ENCODE measurements at regions not wholly inside any gene's neighbourhood (a gene's known extent, or its start where the extent isn't known, plus 50 kb on each side); places are given as distances from the start of the nearest gene placed in this dataset.

DNA sequence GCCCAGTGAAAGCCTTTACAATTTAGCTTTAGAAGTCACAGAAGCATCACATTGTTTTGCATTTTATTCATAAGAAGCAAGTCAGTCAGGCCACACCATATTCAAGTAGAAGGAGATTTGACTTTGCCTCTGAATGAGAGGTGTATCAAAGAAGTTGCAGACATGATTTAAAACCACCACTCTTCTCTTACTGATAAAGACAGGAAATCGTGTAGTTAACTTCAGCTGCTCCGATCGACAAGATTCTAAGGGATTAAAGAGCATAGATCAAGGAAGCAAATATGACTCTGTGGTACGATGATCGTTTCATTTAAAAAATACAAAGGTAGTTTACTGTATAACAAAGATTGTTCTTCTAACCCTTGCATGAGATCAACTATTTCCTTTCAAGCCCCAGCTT lies 328.0 kb upstream of the PPP1R2C start:
- no peaks in the 10 kb centered on the region for H3K4me1 ChIP-seq (ENCODE audit: control insufficient read depth, insufficient read depth, low read length)
- H3K9ac ChIP-seq (ENCODE audit: low read length): no peak overlapping the region
- H3K9me3 ChIP-seq (ENCODE audit: control insufficient read depth, insufficient read depth, low read depth, low read length): no peaks in the 10 kb centered on the region
- no peaks in the 10 kb centered on the region for H3K36me3 ChIP-seq (ENCODE audit: control insufficient read depth, insufficient read depth, low read length)
- H3K4me3 ChIP-seq (ENCODE audit: low read depth, low read length): no peak overlapping the region
- H3K27me3 ChIP-seq (ENCODE audit: control insufficient read depth, insufficient read depth, low read length): peaks cover 9% of the 10 kb centered on the region; the same call in 1 of the 2 replicates
- no peak overlapping the region for H3K27ac ChIP-seq (ENCODE audit: low read depth, low read length)

DNA sequence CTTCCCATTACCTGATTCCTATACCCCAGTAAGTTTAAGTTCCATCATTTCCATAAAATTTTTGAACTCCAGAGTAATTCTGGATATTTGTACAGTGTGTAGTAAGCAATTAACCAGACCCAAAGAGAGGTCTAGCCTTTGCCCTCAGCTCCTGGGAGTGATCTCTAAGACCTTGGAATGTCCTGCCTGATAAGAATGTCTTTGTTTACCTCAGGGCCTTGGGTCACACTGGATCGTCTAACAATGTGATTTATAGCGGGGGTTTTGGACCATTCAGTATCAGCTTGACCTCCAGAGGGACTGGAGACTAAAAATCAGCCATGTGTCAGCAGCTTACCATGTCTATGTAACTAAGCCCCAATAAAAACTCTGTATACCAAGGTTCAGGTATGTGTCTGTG lies 330.9 kb upstream of the PPP1R2C start:
- Histone ChIP-seq H3K27me3 (ENCODE audit: control insufficient read depth, insufficient read depth, low read length) (peaks cover 9% of the 10 kb centered on the region; the same call in 1 of the 2 replicates), H3K9ac (ENCODE audit: low read length) (no peak overlapping the region), H3K27ac (ENCODE audit: low read depth, low read length) (no peak overlapping the region), H3K4me1 (ENCODE audit: control insufficient read depth, insufficient read depth, low read length) (no peaks in the 10 kb centered on the region), H3K9me3 (ENCODE audit: control insufficient read depth, insufficient read depth, low read depth, low read length) (no peaks in the 10 kb centered on the region), H3K36me3 (ENCODE audit: control insufficient read depth, insufficient read depth, low read length) (no peaks in the 10 kb centered on the region), H3K4me3 (ENCODE audit: low read depth, low read length) (no peak overlapping the region)

DNA sequence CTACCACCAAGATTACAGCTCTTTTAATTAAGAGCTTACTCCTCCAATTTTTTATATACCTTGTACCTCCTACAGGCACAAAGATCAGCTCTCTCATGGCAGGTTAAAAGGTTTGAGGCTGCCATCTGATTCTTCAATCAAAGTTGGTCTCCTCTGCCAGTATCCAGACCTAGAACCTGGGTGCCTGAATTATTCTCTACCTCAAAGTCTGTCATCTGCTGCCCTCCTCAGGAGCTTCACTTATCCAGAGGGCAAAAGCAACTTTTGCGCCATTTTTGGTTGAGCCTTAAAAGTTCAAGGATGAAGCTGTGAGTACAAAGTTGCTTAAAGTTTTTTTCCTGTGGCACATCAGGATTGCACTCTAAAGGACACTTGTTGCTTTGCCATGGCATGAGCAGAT lies 343.7 kb upstream of the PPP1R2C start:
- H3K9ac ChIP-seq (ENCODE audit: low read length): no peak overlapping the region
- H3K36me3 ChIP-seq (ENCODE audit: control insufficient read depth, insufficient read depth, low read length): no peaks in the 10 kb centered on the region
- no peak overlapping the region for H3K4me3 ChIP-seq (ENCODE audit: low read depth, low read length)
- H3K4me1 ChIP-seq (ENCODE audit: control insufficient read depth, insufficient read depth, low read length): no peaks in the 10 kb centered on the region
- H3K9me3 ChIP-seq (ENCODE audit: control insufficient read depth, insufficient read depth, low read depth, low read length): peaks cover 5% of the 10 kb centered on the region; the same call in 1 of the 2 replicates
- H3K27ac ChIP-seq (ENCODE audit: low read depth, low read length): no peak overlapping the region
- H3K27me3 ChIP-seq (ENCODE audit: control insufficient read depth, insufficient read depth, low read length): no peaks in the 10 kb centered on the region

DNA sequence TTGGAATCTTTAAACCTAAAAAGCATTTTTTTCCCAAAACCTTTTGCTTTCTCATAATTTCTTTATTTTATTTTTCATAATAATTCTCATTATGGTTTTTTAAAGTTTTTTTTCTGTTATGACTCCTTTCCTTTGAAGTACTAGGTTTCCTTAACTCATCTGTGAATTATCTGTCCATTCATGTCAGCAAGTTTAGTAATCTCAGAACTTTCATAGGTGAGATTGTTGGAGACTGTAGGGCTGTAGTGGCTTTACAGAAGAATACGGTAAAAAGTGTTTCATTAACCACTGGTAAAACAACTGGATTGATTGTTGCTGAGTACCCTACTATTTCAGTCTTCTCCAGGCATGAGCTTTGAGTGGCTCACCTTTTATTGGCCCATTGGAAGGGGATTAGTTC lies 361.7 kb upstream of the PPP1R2C start:
- H3K4me1 ChIP-seq (ENCODE audit: control insufficient read depth, insufficient read depth, low read length): no peaks in the 10 kb centered on the region
- H3K4me3 ChIP-seq (ENCODE audit: low read depth, low read length): no peak overlapping the region
- H3K36me3 ChIP-seq (ENCODE audit: control insufficient read depth, insufficient read depth, low read length): no peaks in the 10 kb centered on the region
- peaks cover 2% of the 10 kb centered on the region; the same call in 1 of the 2 replicates for H3K27me3 ChIP-seq (ENCODE audit: control insufficient read depth, insufficient read depth, low read length)
- H3K9ac ChIP-seq (ENCODE audit: low read length): no peak overlapping the region
- H3K27ac ChIP-seq (ENCODE audit: low read depth, low read length): no peak overlapping the region
- H3K9me3 ChIP-seq (ENCODE audit: control insufficient read depth, insufficient read depth, low read depth, low read length): 0 out of 2 replicates have a peak, but pooled peaks cover 5% of the 10 kb centered on the region

DNA sequence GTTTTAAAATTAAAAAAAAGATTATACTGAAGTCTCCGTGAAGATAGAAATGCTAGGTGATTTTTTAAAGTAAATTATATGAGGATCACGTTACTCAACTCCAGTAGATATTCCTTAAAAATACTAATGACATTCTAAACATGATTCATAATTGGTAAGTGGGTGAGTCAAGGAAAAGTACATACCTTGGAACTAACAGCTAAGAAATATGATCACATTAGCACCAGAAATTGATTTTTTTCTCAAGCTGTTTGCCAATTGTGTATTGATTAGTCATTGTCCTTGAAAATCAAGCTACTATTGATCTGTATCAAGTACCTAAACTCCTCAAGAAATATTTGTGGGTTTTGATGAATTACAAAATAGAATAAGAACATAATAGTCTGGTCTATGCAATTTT lies 362.6 kb upstream of the PPP1R2C start:
- Histone ChIP-seq H3K36me3 (ENCODE audit: control insufficient read depth, insufficient read depth, low read length) (no peaks in the 10 kb centered on the region), H3K27ac (ENCODE audit: low read depth, low read length) (no peak overlapping the region), H3K4me3 (ENCODE audit: low read depth, low read length) (no peak overlapping the region), H3K4me1 (ENCODE audit: control insufficient read depth, insufficient read depth, low read length) (no peaks in the 10 kb centered on the region), H3K27me3 (ENCODE audit: control insufficient read depth, insufficient read depth, low read length) (peaks cover 5% of the 10 kb centered on the region; the same call in 1 of the 2 replicates), H3K9ac (ENCODE audit: low read length) (no peak overlapping the region), H3K9me3 (ENCODE audit: control insufficient read depth, insufficient read depth, low read depth, low read length) (no peaks in the 10 kb centered on the region)

DNA sequence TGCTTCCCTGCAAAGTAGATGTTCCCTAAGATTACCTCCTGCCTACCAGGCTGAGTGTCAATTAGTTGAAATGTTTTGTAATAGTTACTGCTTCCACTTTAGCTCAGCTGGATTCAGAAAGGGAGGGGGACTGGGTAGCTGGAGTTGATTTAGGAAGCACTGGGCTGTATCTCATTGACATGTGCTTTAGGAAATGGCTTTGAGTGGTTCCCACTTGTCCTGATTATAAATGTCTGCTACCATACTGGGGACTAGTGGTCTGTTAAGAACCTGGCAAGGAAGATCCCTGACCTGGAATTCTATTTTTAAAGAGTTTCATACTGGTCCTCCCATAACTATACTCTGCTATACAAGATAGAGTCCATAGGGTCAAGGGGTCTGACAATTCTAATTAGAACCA lies 363.9 kb upstream of the PPP1R2C start:
- H3K36me3 ChIP-seq (ENCODE audit: control insufficient read depth, insufficient read depth, low read length): no peaks in the 10 kb centered on the region
- H3K27me3 ChIP-seq (ENCODE audit: control insufficient read depth, insufficient read depth, low read length): peaks cover 3% of the 10 kb centered on the region; the same call in 1 of the 2 replicates

DNA sequence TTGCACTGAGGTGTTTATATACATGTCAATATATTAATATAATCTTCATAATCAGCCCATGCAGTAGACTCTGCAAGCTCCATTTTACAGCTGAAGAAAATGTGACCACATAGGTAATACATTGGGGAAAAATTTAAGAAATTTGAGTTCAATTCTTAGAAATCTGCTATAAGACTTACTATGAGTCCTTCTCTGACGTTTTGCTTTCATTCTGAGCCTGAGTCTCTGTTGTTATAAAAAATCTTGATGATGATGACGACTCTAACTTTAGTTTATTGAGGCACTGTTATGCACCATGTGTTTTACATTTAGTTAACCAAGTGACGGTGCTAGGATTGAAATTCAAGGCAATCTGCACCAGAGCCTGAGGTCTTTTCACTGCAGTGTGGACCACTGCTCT lies 370.3 kb upstream of the PPP1R2C start:
- Histone ChIP-seq H3K9me3 (ENCODE audit: control insufficient read depth, insufficient read depth, low read depth, low read length) (0 out of 2 replicates have a peak, but pooled peaks cover 3% of the 10 kb centered on the region), H3K27ac (ENCODE audit: low read depth, low read length) (no peak overlapping the region), H3K9ac (ENCODE audit: low read length) (no peak overlapping the region), H3K4me3 (ENCODE audit: low read depth, low read length) (no peak overlapping the region), H3K4me1 (ENCODE audit: control insufficient read depth, insufficient read depth, low read length) (peaks cover 6% of the 10 kb centered on the region; the same call in 1 of the 2 replicates), H3K27me3 (ENCODE audit: control insufficient read depth, insufficient read depth, low read length) (peaks cover 5% of the 10 kb centered on the region; the same call in 1 of the 2 replicates), H3K36me3 (ENCODE audit: control insufficient read depth, insufficient read depth, low read length) (no peaks in the 10 kb centered on the region)

More for the DNA sequence above, 363.9 kb upstream of the PPP1R2C start:
- Histone ChIP-seq H3K9me3 (ENCODE audit: control insufficient read depth, insufficient read depth, low read depth, low read length) (no peaks in the 10 kb centered on the region), H3K27ac (ENCODE audit: low read depth, low read length) (no peak overlapping the region), H3K4me1 (ENCODE audit: control insufficient read depth, insufficient read depth, low read length) (no peaks in the 10 kb centered on the region), H3K4me3 (ENCODE audit: low read depth, low read length) (no peak overlapping the region), H3K9ac (ENCODE audit: low read length) (no peak overlapping the region)

DNA sequence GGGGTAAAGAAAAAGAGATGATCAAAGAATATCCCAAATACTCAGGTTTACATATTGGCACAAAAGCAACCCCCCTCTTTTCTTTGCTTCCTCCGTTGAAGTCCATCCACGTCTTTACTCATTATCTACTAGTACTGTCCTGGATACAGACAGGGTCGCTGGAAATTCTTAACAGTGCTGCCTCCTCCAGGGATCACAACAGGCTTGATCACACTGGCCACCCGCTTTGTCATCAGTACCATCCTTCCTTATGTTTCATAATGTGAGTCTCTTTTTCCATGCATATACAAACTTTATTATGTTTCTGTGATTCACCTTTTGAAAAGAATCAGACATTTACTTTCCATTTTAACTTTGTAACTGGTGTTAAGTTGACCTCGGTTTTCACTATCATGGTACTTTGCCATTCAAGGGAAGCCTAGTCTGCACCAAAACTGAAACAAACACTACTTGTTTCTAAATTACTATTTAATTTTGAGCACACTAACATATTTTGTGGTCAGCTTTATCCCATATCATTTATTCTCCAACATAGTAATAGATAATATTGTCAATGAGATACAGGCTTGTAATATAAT lies 387.5 kb upstream of the PPP1R2C start:
- H3K27ac ChIP-seq (ENCODE audit: low read depth, low read length): no peak overlapping the region
- no peak overlapping the region for H3K9ac ChIP-seq (ENCODE audit: low read length)
- no peaks in the 10 kb centered on the region; the same call in 1 of the 2 replicates for H3K27me3 ChIP-seq (ENCODE audit: control insufficient read depth, insufficient read depth, low read length)
- H3K9me3 ChIP-seq (ENCODE audit: control insufficient read depth, insufficient read depth, low read depth, low read length): peaks cover 27% of the 10 kb centered on the region
- no peak overlapping the region for H3K4me3 ChIP-seq (ENCODE audit: low read depth, low read length)
- no peaks in the 10 kb centered on the region for H3K36me3 ChIP-seq (ENCODE audit: control insufficient read depth, insufficient read depth, low read length)
- 0 out of 2 replicates have a peak, but pooled peaks cover 5% of the 10 kb centered on the region for H3K4me1 ChIP-seq (ENCODE audit: control insufficient read depth, insufficient read depth, low read length)

DNA sequence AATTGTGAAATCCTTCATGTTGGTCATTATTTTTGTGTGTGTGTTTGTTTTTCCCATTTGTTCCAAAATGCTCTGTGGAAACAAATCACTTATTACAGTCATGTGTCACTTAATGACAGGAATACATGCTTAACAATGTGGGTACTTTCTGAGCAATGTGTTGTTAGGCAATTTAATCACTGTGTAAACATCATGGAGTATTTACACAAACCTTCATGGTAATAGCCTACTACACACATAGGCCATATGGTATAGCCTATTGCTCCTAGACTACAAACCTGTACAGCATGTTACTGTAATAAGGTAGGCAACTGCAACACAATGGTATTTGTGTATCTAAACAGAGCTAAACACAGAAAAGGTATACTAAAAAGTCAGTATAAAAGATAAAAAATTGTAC lies 388.9 kb upstream of the PPP1R2C start:
- Histone ChIP-seq H3K9ac (ENCODE audit: low read length) (no peak overlapping the region), H3K36me3 (ENCODE audit: control insufficient read depth, insufficient read depth, low read length) (no peaks in the 10 kb centered on the region), H3K27ac (ENCODE audit: low read depth, low read length) (no peak overlapping the region), H3K27me3 (ENCODE audit: control insufficient read depth, insufficient read depth, low read length) (no peaks in the 10 kb centered on the region; the same call in 1 of the 2 replicates), H3K4me1 (ENCODE audit: control insufficient read depth, insufficient read depth, low read length) (0 out of 2 replicates have a peak, but pooled peaks cover 5% of the 10 kb centered on the region), H3K9me3 (ENCODE audit: control insufficient read depth, insufficient read depth, low read depth, low read length) (peaks cover 22% of the 10 kb centered on the region), H3K4me3 (ENCODE audit: low read depth, low read length) (no peak overlapping the region)

DNA sequence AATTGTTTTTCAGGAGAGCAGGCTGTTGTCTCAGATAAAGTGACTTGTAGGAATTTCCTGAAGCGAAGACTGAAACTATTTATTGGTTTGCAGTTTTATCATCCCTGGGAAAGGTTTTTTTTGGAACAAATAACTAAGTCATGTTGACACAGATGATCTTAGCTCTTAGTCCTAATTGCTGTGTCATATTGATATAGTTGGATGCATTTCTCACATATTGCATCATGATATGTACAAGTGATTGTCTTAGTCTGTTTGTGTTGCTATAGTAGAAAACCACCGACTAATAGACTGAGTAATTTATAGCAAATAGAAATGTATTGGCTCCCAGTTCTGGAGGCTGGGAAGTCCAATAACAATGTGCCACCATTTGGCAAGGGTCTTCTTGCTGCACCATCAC lies 397.5 kb upstream of the PPP1R2C start:
- Histone ChIP-seq H3K9ac (ENCODE audit: low read length) (no peak overlapping the region), H3K27me3 (ENCODE audit: control insufficient read depth, insufficient read depth, low read length) (no peaks in the 10 kb centered on the region; the same call in 1 of the 2 replicates), H3K4me3 (ENCODE audit: low read depth, low read length) (no peak overlapping the region), H3K9me3 (ENCODE audit: control insufficient read depth, insufficient read depth, low read depth, low read length) (peaks cover 27% of the 10 kb centered on the region), H3K4me1 (ENCODE audit: control insufficient read depth, insufficient read depth, low read length) (no peaks in the 10 kb centered on the region), H3K27ac (ENCODE audit: low read depth, low read length) (no peak overlapping the region), H3K36me3 (ENCODE audit: control insufficient read depth, insufficient read depth, low read length) (no peaks in the 10 kb centered on the region)

DNA sequence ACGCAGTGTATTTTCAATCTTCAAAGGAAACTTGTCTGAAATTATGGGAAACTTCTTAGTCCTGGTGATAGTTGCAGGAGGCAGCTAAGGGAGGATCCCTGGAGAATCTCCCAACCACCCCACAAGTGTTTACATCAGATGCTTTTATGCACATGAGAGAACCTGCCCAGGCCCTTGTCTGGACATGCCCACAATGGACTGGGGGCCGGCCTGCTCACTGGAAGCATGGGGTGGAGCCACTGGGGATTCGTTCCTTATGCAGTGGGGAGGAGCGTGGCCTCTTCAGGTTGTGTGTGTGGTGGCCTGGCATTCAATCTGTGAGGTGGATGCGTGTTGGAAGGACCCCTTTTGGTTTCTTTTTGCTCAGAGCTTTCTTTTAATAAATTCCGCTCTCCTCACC lies 398.7 kb upstream of the PPP1R2C start:
- Histone ChIP-seq H3K9me3 (ENCODE audit: control insufficient read depth, insufficient read depth, low read depth, low read length) (peaks cover 27% of the 10 kb centered on the region), H3K36me3 (ENCODE audit: control insufficient read depth, insufficient read depth, low read length) (no peaks in the 10 kb centered on the region), H3K27ac (ENCODE audit: low read depth, low read length) (no peak overlapping the region), H3K4me3 (ENCODE audit: low read depth, low read length) (no peak overlapping the region), H3K4me1 (ENCODE audit: control insufficient read depth, insufficient read depth, low read length) (no peaks in the 10 kb centered on the region), H3K27me3 (ENCODE audit: control insufficient read depth, insufficient read depth, low read length) (no peaks in the 10 kb centered on the region; the same call in 1 of the 2 replicates), H3K9ac (ENCODE audit: low read length) (no peak overlapping the region)
